K562 (cell line): ENCODE measurements at regions not wholly inside any gene's neighbourhood (a gene's known extent, or its start where the extent isn't known, plus 50 kb on each side); places are given as distances from the start of the nearest gene placed in this dataset.
A peak's percentile ranks its signal among the peaks of the same experiment; 100 is the strongest.

Experiments
- ATF3 ChIP-seq, 2 experiments: fragments of 450-650 bp in 1 of 2; sonication (generic) in 1 of 2; formaldehyde crosslinking in 1 of 2; IDR thresholded peaks in 1 of 2; conservative IDR thresholded peaks in 1 of 2; 2 replicates each; pipeline versions ENCODE4 v1.6.1 to v1.8.1; 2016 to 2023; ENCODE audit warnings: mild to moderate bottlenecking in 2 of 2, moderate library complexity in 2 of 2, inconsistent platforms in 1 of 2, missing genetic modification reagents in 1 of 2
- CBX3 ChIP-seq, 2 experiments: IDR thresholded peaks; 1 replicate in 1 of 2; 2 replicates in 1 of 2; pipeline ENCODE4 v1.6.1; 2012; ENCODE audit warnings: inconsistent platforms in 2 of 2, low read length in 2 of 2, borderline replicate concordance in 1 of 2, control low read depth in 1 of 2
- CREM ChIP-seq: IDR thresholded peaks from 2 replicates; pipeline ENCODE4 v1.6.1; 2014; ENCODE audit warnings: antibody characterized with exemption, low read depth
- HMGXB4 ChIP-seq: sonication (generic); formaldehyde crosslinking; IDR thresholded peaks from 2 replicates; pipeline ENCODE4 v1.8.1; 2023; ENCODE audit warnings: mild to moderate bottlenecking, missing genetic modification reagents
- JUND ChIP-seq, 2 experiments: IDR thresholded peaks; 2 replicates in 1 of 2; 3 replicates in 1 of 2; pipeline ENCODE4 v1.6.1; 2011; ENCODE audit warnings: borderline replicate concordance in 2 of 2, low read depth in 2 of 2, low read length in 2 of 2, improper control_type of control experiment in 1 of 2, missing biosample characterization in 1 of 2, missing genetic modification characterization in 1 of 2, missing genetic modification reagents in 1 of 2
- MCM2 ChIP-seq: fragments of 450-650 bp; IDR thresholded peaks from 2 replicates; pipeline ENCODE4 v1.6.1; 2017; ENCODE audit warnings: low read depth, mild to moderate bottlenecking
- MLLT1 ChIP-seq, 2 experiments: fragments of 450-650 bp; IDR thresholded peaks; 2 replicates each; pipeline ENCODE4 v1.6.1; 2016
- NR2C2 ChIP-seq, 2 experiments: fragments of 200-800 bp in 1 of 2; sonication (Bioruptor generic) in 1 of 2; sonication (generic) in 1 of 2; formaldehyde crosslinking in 1 of 2; IDR thresholded peaks; 2 replicates each; pipeline versions ENCODE4 v1.6.1 to v1.8.0; 2016 to 2022; ENCODE audit warnings: mild to moderate bottlenecking in 1 of 2, missing compliant biosample characterization in 1 of 2, missing genetic modification characterization in 1 of 2, missing genetic modification reagents in 1 of 2
- RBFOX2 ChIP-seq: fragments of 200-400 bp; formaldehyde crosslinking; IDR thresholded peaks from 2 replicates; pipeline ENCODE4 v1.6.1; 2017; ENCODE audit warnings: low read depth, mild to moderate bottlenecking, low read length, moderate library complexity
- SMC3 ChIP-seq: conservative IDR thresholded peaks from 2 replicates; pipeline ENCODE4 v1.6.1; 2011; ENCODE audit warnings: low read depth, low read length, improper control_type of control experiment; ENCODE audit not compliant: insufficient read depth
- VEZF1 ChIP-seq: fragments of 200-800 bp; sonication (Bioruptor generic); IDR thresholded peaks from 2 replicates; pipeline ENCODE4 v1.6.1; 2017; ENCODE audit warnings: missing genetic modification characterization, missing compliant biosample characterization
- ZNF239 ChIP-seq: fragments of 250-450 bp; sonication (Bioruptor Pico); IDR thresholded peaks from 2 replicates; pipeline ENCODE4 v1.4.0; 2020; ENCODE audit warnings: mild to moderate bottlenecking

DNA sequence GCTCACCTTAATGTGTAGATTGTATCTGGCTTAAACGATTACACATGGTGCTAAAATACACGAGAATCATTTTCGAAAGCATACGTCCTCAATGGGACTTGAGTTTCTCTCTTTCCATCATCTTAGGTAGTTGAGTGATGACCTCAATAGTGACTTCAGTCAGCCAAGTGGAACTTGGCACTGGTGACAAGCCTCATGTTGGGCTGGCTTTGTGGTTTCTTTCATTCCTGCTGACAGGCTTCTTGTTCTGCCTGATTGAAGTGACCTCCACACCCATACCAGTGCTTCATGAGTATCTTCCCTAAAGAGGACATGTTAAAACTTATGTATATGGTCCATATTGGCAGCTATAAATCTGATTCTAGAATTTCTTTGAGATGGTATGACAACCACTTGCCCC is 159.1 kb upstream of the WDR1 start (continued):
- TF ChIP-seq JUND (IDR thresholded peaks at IDR 0.05; ENCODE audit: borderline replicate concordance, low read depth, low read length) (no peak), JUND (tag; IDR thresholded peaks at IDR 0.05; ENCODE audit: borderline replicate concordance, low read depth, low read length) (no peak), VEZF1 (CRISPR knock-in tag) (no peak), HMGXB4 (CRISPR knock-in tag) (no peak), CREM (no peak), ATF3 (IDR thresholded peaks at IDR 0.05) (0 out of 2 replicates have a peak, but pooled peaks have one; percentile 16), ATF3 (CRISPR knock-in tag; conservative IDR thresholded peaks at IDR 0.05) (no peak), RBFOX2 (no peak), ZNF239 (CRISPR knock-in tag) (no peak), SMC3 (no peak), MCM2 (no peak), MLLT1 (IDR thresholded peaks at IDR 0.05) (0 out of 4 replicates have a peak, but pooled peaks of 1 of the 2 experiments have one; percentile 16), CBX3 (IDR thresholded peaks at IDR 0.05; ENCODE audit: borderline replicate concordance in 1 of 2, low read length in 2 of 2) (no peak), NR2C2 (CRISPR knock-in tag; IDR thresholded peaks at IDR 0.05) (no peak), NR2C2 (tag; IDR thresholded peaks at IDR 0.05) (peak; percentile 34; the same call in 1 of the 2 replicates)
